HL-60 (cell line): ENCODE measurements at regions not wholly inside any gene's neighbourhood (a gene's known extent, or its start where the extent isn't known, plus 50 kb on each side); places are given as distances from the start of the nearest gene placed in this dataset.

ENCODE experiments used
- GABPA ChIP-seq: IDR thresholded peaks from 2 replicates; pipeline ENCODE4 v1.6.1; 2012; ENCODE audit warnings: low read depth
- SPI1 ChIP-seq: IDR thresholded peaks from 2 replicates; pipeline ENCODE4 v1.6.1; 2012; ENCODE audit warnings: low read depth, mild to moderate bottlenecking, borderline replicate concordance
- TF ChIP-seq, protein P1 (sequence below): IDR thresholded peaks from one replicate; pipeline ENCODE4 v1.5.1; 2011; ENCODE audit warnings: low read length, control low read depth, inconsistent platforms; ENCODE audit not compliant: insufficient read depth

DNA sequence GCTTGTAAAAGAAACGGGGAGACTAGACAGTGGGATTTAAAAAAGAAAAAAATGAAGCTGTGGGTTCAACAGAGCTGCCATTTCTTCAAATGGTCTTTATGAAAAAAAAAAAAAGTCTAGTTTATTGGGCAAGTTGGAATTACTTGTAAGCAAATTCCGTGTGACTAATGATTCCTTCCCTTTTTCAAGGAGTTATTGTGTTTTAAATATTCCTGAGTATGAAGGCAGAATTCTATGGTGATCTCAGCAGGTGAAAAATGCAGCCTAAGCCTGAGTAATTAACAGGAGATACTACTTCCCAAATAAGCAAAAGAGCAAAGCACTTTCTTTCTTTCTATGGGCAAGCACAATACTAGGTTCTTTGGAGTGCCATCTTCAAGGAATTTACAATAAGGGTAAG, 481.9 kb downstream of the ZNF608 start:
- TF ChIP-seq, protein P1, sequence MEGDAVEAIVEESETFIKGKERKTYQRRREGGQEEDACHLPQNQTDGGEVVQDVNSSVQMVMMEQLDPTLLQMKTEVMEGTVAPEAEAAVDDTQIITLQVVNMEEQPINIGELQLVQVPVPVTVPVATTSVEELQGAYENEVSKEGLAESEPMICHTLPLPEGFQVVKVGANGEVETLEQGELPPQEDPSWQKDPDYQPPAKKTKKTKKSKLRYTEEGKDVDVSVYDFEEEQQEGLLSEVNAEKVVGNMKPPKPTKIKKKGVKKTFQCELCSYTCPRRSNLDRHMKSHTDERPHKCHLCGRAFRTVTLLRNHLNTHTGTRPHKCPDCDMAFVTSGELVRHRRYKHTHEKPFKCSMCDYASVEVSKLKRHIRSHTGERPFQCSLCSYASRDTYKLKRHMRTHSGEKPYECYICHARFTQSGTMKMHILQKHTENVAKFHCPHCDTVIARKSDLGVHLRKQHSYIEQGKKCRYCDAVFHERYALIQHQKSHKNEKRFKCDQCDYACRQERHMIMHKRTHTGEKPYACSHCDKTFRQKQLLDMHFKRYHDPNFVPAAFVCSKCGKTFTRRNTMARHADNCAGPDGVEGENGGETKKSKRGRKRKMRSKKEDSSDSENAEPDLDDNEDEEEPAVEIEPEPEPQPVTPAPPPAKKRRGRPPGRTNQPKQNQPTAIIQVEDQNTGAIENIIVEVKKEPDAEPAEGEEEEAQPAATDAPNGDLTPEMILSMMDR = no peak
- TF ChIP-seq GABPA (no peak), SPI1 (no peak)
